ENCODE measurements at regions not wholly inside any gene's neighbourhood (a gene's known extent, or its start where the extent isn't known, plus 50 kb on each side); places are given as distances from the start of the nearest gene placed in this dataset.

- Histone ChIP-seq H3K9me3 (peaks cover 0 to 15% (median 0%) of the 10 kb centered on the region in 4 donors), H3K36me3 (no peaks in the 10 kb centered on the region), H3K27ac (no peak overlapping the region), H3K27me3 (no peaks in the 10 kb centered on the region), H3K4me1 (no peaks in the 10 kb centered on the region), H3K4me3 (no peak overlapping the region)
- 78 to 80% methylated on average over 12 of the region's 12 CpGs for whole genome bisulfite sequencing, 2 donors
- no peak for DNase-seq (ENCODE audit: low spot score in 2 of 2)
- no peak for TF ChIP-seq EP300 (IDR thresholded peaks at IDR 0.05)
- no peak for TF ChIP-seq CTCF (IDR thresholded peaks at IDR 0.05)
- TF ChIP-seq POLR2A (IDR thresholded peaks at IDR 0.05), result no peak
These were observed 158.6 kb upstream of the AJAP1 start for GRCh38 chr1:4495809-4496208.

GRCh38 chr1:4500441-4500840 is 154.0 kb upstream of the AJAP1 start:
- H3K36me3 ChIP-seq, result no peaks in the 10 kb centered on the region
- no peak for DNase-seq (ENCODE audit: low spot score in 2 of 2)
- no peak overlapping the region for H3K27ac ChIP-seq
- H3K4me3 ChIP-seq, result no peak overlapping the region
- TF ChIP-seq POLR2A (IDR thresholded peaks at IDR 0.05), result no peak
- TF ChIP-seq EP300 (IDR thresholded peaks at IDR 0.05), result no peak
- no peak for TF ChIP-seq CTCF (IDR thresholded peaks at IDR 0.05)
- WGBS, 2 donors, result 88 to 94% methylated on average over 11 of the region's 11 CpGs
- H3K9me3 ChIP-seq, result no peaks in the 10 kb centered on the region
- no peaks in the 10 kb centered on the region for H3K27me3 ChIP-seq
- H3K4me1 ChIP-seq, result no peaks in the 10 kb centered on the region

GRCh38 chr1:4506591-4506990 is 147.8 kb upstream of the AJAP1 start:
- Histone ChIP-seq H3K4me1 (no peaks in the 10 kb centered on the region), H3K27ac (no peak overlapping the region), H3K36me3 (no peaks in the 10 kb centered on the region), H3K4me3 (no peak overlapping the region), H3K9me3 (no peaks in the 10 kb centered on the region), H3K27me3 (no peaks in the 10 kb centered on the region)
- no peak for TF ChIP-seq EP300 (IDR thresholded peaks at IDR 0.05)
- no peak for TF ChIP-seq CTCF (IDR thresholded peaks at IDR 0.05)
- TF ChIP-seq POLR2A (IDR thresholded peaks at IDR 0.05), result no peak
- WGBS, 2 donors, result 82 to 85% methylated on average over 4 of the region's 4 CpGs
- no peak for DNase-seq (ENCODE audit: low spot score in 2 of 2)

- H3K36me3 ChIP-seq, result no peaks in the 10 kb centered on the region
- no peak for DNase-seq (ENCODE audit: low spot score in 2 of 2)
- WGBS, 2 donors, result 53 to 60% methylated on average over 8 of the region's 8 CpGs
- H3K4me1 ChIP-seq, result peaks cover 0 to 16% (median 0%) of the 10 kb centered on the region in 4 donors
- no peaks in the 10 kb centered on the region for H3K27me3 ChIP-seq
- no peaks in the 10 kb centered on the region for H3K9me3 ChIP-seq
- H3K4me3 ChIP-seq, result no peak overlapping the region
- no peak overlapping the region for H3K27ac ChIP-seq
- TF ChIP-seq EP300 (IDR thresholded peaks at IDR 0.05) (no peak), CTCF (IDR thresholded peaks at IDR 0.05) (no peak), POLR2A (IDR thresholded peaks at IDR 0.05) (no peak)
These were observed 145.2 kb upstream of the AJAP1 start for GRCh38 chr1:4509206-4509605.

GRCh38 chr1:4510276-4510691 is 144.1 kb upstream of the AJAP1 start:
- TF ChIP-seq EP300 (IDR thresholded peaks at IDR 0.05), result no peak
- no peak for TF ChIP-seq POLR2A (IDR thresholded peaks at IDR 0.05)
- TF ChIP-seq CTCF (IDR thresholded peaks at IDR 0.05), result no peak
- peak in 1 of 2 donors; percentile 8 for DNase-seq (ENCODE audit: low spot score in 2 of 2)
- Histone ChIP-seq H3K36me3 (no peaks in the 10 kb centered on the region), H3K27me3 (no peaks in the 10 kb centered on the region), H3K27ac (no peak overlapping the region), H3K4me3 (no peak overlapping the region), H3K4me1 (peaks cover 0 to 16% (median 0%) of the 10 kb centered on the region in 4 donors), H3K9me3 (no peaks in the 10 kb centered on the region)
- 46 to 59% methylated on average over 4 of the region's 4 CpGs for WGBS, 2 donors

All from tibial nerve (tissue), 4 donors.